Type B pancreatic cell (in vitro differentiated cells): ENCODE measurements at regions not wholly inside any gene's neighbourhood (a gene's known extent, or its start where the extent isn't known, plus 50 kb on each side); places are given as distances from the start of the nearest gene placed in this dataset.

ENCODE experiments used
- DNase-seq: peaks from one replicate; pipeline ENCODE4 v3.0.0; 2021; ENCODE audit warnings: mixed read lengths; ENCODE audit not compliant: unreplicated experiment; ENCODE audit errors: extremely low spot score
- H3K27ac Mint-ChIP-seq: 2 replicates; pipeline ENCODE4 v1.8.0; 2021; ENCODE audit warnings: mild to moderate bottlenecking, mixed read lengths
- H3K27me3 Mint-ChIP-seq: 2 replicates; pipeline ENCODE4 v1.8.0; 2021; ENCODE audit warnings: mixed read lengths
- H3K36me3 Mint-ChIP-seq: 2 replicates; pipeline ENCODE4 v1.8.0; 2021; ENCODE audit warnings: mixed read lengths
- H3K4me1 Mint-ChIP-seq: one replicate; pipeline ENCODE4 v1.8.0; 2021; ENCODE audit warnings: mixed read lengths; ENCODE audit not compliant: unreplicated experiment
- H3K4me3 Mint-ChIP-seq: 2 replicates; pipeline ENCODE4 v1.8.0; 2021; ENCODE audit warnings: mild to moderate bottlenecking, mixed read lengths
- H3K9me3 Mint-ChIP-seq: 2 replicates; pipeline ENCODE4 v1.8.0; 2021; ENCODE audit warnings: mixed read lengths
- CTCF ChIP-seq: fragments of 200-600 bp; sonication (generic); conservative IDR thresholded peaks from 2 replicates; pipeline ENCODE4 v1.5.0; 2021; ENCODE audit warnings: antibody characterized with exemption, mild to moderate bottlenecking

GRCh38 chr15:95937128-95937528 lies 393.4 kb upstream of the NR2F2 start:
- Mint-ChIP-seq H3K4me3 (no peak overlapping the region), H3K27me3 (no peaks in the 10 kb centered on the region), H3K36me3 (no peaks in the 10 kb centered on the region), H3K27ac (no peak overlapping the region), H3K4me1 (peaks cover 5% of the 10 kb centered on the region), H3K9me3 (peaks cover 12% of the 10 kb centered on the region)
- no peak for TF ChIP-seq CTCF
- DNase-seq: no peak

GRCh38 chr15:95940431-95940985 lies 390.0 kb upstream of the NR2F2 start:
- Mint-ChIP-seq H3K4me3 (no peak overlapping the region), H3K27me3 (no peaks in the 10 kb centered on the region), H3K4me1 (peaks cover 23% of the 10 kb centered on the region), H3K36me3 (no peaks in the 10 kb centered on the region), H3K9me3 (peaks cover 8% of the 10 kb centered on the region), H3K27ac (no peak overlapping the region)
- no peak for DNase-seq
- TF ChIP-seq CTCF: no peak

GRCh38 chr15:95944193-95944592 lies 386.3 kb upstream of the NR2F2 start:
- Mint-ChIP-seq H3K27ac (no peak overlapping the region), H3K36me3 (no peaks in the 10 kb centered on the region), H3K9me3 (peaks cover 12% of the 10 kb centered on the region), H3K4me3 (no peak overlapping the region), H3K27me3 (no peaks in the 10 kb centered on the region), H3K4me1 (peaks cover 37% of the 10 kb centered on the region)
- no peak for DNase-seq
- no peak for TF ChIP-seq CTCF

GRCh38 chr15:95944661-95945255 lies 385.7 kb upstream of the NR2F2 start:
- no peak overlapping the region for H3K27ac Mint-ChIP-seq
- DNase-seq: no peak
- no peaks in the 10 kb centered on the region for H3K36me3 Mint-ChIP-seq
- peaks cover 12% of the 10 kb centered on the region for H3K9me3 Mint-ChIP-seq
- no peaks in the 10 kb centered on the region for H3K27me3 Mint-ChIP-seq
- no peak overlapping the region for H3K4me3 Mint-ChIP-seq
- TF ChIP-seq CTCF: no peak
- peaks cover 37% of the 10 kb centered on the region for H3K4me1 Mint-ChIP-seq

GRCh38 chr15:95946241-95946640 lies 384.3 kb upstream of the NR2F2 start:
- Mint-ChIP-seq H3K4me1 (peaks cover 32% of the 10 kb centered on the region), H3K4me3 (no peak overlapping the region)

More at GRCh38 chr15:95946241-95946640, 384.3 kb upstream of the NR2F2 start:
- DNase-seq: no peak
- no peaks in the 10 kb centered on the region for H3K27me3 Mint-ChIP-seq
- H3K36me3 Mint-ChIP-seq: no peaks in the 10 kb centered on the region
- H3K27ac Mint-ChIP-seq: no peak overlapping the region
- TF ChIP-seq CTCF: no peak
- H3K9me3 Mint-ChIP-seq: peaks cover 8% of the 10 kb centered on the region
